ENCODE measurements at regions not wholly inside any gene's neighbourhood (a gene's known extent, or its start where the extent isn't known, plus 50 kb on each side); places are given as distances from the start of the nearest gene placed in this dataset.

DNA sequence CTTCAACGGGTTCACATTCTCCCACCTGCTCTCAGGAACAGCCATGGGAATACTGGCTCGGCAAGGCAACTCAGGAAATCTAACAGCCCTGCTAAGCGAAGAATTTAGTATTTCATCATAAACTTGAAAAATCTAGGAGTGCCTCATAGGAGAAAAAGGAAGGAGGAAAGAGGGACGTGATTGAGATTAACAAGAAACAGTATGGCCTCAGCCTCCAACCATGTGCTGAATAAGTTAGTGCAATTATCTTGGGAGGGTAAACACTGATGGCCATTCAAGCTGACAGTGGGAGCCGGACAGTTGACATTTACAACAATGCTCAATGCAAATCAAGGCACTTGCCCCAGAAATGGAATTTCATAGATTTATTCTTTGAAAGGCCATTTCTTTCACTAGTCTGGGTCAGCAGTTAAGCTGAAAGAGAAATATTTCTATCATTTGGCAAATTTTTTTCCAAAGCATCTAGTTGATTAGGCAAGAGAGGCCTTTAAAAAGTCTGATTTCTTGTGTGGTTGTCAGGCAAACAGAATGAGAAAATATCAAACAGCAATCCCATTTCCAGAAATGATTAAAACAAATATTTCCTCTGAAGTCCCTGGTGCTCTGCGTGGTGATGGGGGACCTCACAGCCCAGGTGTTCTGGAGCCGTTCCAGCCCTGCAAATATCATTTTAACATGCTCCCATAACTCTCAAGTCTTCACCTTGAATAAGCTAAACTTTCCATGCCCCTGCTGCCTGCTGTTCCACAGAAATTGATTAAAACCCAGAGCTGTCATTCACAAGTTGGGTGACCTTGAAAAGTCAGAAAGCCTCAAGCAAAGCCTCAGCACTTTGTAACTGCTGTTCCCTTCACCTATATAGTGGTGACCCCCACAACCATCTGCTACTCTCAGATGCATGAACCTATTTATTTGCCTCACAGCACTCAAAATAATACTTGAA, 121.6 kb downstream of the PHLDA1 start:
- no peak for ATAC-seq

DNA sequence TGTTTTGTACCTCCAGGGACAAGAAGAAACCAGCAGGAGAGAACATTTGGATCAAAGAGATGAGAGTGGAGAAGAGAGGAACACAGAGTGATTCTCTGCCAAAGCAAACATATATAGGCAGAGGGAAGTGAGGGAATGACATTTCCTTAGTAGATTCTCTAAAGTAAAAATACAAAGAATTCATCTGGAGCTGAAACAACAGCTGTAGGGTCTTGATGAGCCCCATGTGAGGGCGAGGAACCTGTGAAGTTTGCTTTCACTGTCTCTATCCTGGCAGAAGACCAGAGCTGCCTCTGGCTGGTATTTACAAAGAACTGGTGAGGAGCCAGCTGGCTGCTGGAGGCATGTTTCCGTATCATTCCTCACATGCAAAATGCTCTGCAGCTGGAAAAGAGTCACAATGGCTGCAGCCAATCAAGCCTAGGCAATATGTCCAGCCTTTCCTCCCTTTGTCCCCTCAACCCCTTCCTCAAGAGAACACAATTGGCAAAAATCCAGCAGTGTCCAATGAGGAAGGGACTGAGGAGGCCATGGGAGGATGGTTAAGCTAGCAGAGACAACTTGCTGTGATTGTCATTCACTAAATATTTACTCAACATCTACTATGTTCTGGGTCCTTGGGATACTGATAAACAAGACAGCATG, 122.5 kb downstream of the PHLDA1 start:
- peak; percentile 78 for ATAC-seq
- no peak for TF ChIP-seq ZC3H10 (CRISPR knock-in tag; IDR thresholded peaks at IDR 0.05)
- TF ChIP-seq ARNTL (CRISPR knock-in tag; IDR thresholded peaks at IDR 0.05; ENCODE audit: borderline replicate concordance, low read depth) = no peak
- TF ChIP-seq TOX (CRISPR knock-in tag; IDR thresholded peaks at IDR 0.05; ENCODE audit: borderline replicate concordance) = no peak
- TF ChIP-seq, protein P1, sequence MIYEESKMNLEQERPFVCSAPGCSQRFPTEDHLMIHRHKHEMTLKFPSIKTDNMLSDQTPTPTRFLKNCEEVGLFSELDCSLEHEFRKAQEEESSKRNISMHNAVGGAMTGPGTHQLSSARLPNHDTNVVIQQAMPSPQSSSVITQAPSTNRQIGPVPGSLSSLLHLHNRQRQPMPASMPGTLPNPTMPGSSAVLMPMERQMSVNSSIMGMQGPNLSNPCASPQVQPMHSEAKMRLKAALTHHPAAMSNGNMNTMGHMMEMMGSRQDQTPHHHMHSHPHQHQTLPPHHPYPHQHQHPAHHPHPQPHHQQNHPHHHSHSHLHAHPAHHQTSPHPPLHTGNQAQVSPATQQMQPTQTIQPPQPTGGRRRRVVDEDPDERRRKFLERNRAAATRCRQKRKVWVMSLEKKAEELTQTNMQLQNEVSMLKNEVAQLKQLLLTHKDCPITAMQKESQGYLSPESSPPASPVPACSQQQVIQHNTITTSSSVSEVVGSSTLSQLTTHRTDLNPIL (CRISPR knock-in tag; IDR thresholded peaks at IDR 0.05; ENCODE audit: low read depth) = no peak
- TF ChIP-seq GLIS3 (CRISPR knock-in tag; IDR thresholded peaks at IDR 0.05) = no peak

More for the DNA sequence above, 121.6 kb downstream of the PHLDA1 start:
- TF ChIP-seq, protein P2, sequence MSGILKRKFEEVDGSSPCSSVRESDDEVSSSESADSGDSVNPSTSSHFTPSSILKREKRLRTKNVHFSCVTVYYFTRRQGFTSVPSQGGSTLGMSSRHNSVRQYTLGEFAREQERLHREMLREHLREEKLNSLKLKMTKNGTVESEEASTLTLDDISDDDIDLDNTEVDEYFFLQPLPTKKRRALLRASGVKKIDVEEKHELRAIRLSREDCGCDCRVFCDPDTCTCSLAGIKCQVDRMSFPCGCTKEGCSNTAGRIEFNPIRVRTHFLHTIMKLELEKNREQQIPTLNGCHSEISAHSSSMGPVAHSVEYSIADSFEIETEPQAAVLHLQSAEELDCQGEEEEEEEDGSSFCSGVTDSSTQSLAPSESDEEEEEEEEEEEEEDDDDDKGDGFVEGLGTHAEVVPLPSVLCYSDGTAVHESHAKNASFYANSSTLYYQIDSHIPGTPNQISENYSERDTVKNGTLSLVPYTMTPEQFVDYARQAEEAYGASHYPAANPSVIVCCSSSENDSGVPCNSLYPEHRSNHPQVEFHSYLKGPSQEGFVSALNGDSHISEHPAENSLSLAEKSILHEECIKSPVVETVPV (CRISPR knock-in tag; IDR thresholded peaks at IDR 0.05) = no peak
- no peak for TF ChIP-seq CSDC2 (CRISPR knock-in tag; IDR thresholded peaks at IDR 0.05)
- TF ChIP-seq ZNF565 (CRISPR knock-in tag; conservative IDR thresholded peaks at IDR 0.05; ENCODE audit: low read depth) = no peak
- TF ChIP-seq, protein P3, sequence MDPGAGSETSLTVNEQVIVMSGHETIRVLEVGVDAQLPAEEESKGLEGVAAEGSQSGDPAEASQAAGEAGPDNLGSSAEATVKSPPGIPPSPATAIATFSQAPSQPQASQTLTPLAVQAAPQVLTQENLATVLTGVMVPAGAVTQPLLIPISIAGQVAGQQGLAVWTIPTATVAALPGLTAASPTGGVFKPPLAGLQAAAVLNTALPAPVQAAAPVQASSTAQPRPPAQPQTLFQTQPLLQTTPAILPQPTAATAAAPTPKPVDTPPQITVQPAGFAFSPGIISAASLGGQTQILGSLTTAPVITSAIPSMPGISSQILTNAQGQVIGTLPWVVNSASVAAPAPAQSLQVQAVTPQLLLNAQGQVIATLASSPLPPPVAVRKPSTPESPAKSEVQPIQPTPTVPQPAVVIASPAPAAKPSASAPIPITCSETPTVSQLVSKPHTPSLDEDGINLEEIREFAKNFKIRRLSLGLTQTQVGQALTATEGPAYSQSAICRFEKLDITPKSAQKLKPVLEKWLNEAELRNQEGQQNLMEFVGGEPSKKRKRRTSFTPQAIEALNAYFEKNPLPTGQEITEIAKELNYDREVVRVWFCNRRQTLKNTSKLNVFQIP (CRISPR knock-in tag; IDR thresholded peaks at IDR 0.05; ENCODE audit: borderline replicate concordance, low read depth) = no peak
- TF ChIP-seq GLIS3 (CRISPR knock-in tag; IDR thresholded peaks at IDR 0.05) = no peak
- TF ChIP-seq ARNTL (CRISPR knock-in tag; IDR thresholded peaks at IDR 0.05; ENCODE audit: borderline replicate concordance, low read depth) = no peak
- no peak for TF ChIP-seq RARB (CRISPR knock-in tag; IDR thresholded peaks at IDR 0.05)
- TF ChIP-seq, protein P4, sequence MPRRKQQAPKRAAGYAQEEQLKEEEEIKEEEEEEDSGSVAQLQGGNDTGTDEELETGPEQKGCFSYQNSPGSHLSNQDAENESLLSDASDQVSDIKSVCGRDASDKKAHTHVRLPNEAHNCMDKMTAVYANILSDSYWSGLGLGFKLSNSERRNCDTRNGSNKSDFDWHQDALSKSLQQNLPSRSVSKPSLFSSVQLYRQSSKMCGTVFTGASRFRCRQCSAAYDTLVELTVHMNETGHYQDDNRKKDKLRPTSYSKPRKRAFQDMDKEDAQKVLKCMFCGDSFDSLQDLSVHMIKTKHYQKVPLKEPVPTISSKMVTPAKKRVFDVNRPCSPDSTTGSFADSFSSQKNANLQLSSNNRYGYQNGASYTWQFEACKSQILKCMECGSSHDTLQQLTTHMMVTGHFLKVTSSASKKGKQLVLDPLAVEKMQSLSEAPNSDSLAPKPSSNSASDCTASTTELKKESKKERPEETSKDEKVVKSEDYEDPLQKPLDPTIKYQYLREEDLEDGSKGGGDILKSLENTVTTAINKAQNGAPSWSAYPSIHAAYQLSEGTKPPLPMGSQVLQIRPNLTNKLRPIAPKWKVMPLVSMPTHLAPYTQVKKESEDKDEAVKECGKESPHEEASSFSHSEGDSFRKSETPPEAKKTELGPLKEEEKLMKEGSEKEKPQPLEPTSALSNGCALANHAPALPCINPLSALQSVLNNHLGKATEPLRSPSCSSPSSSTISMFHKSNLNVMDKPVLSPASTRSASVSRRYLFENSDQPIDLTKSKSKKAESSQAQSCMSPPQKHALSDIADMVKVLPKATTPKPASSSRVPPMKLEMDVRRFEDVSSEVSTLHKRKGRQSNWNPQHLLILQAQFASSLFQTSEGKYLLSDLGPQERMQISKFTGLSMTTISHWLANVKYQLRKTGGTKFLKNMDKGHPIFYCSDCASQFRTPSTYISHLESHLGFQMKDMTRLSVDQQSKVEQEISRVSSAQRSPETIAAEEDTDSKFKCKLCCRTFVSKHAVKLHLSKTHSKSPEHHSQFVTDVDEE (CRISPR knock-in tag; IDR thresholded peaks at IDR 0.05) = no peak

DNA sequence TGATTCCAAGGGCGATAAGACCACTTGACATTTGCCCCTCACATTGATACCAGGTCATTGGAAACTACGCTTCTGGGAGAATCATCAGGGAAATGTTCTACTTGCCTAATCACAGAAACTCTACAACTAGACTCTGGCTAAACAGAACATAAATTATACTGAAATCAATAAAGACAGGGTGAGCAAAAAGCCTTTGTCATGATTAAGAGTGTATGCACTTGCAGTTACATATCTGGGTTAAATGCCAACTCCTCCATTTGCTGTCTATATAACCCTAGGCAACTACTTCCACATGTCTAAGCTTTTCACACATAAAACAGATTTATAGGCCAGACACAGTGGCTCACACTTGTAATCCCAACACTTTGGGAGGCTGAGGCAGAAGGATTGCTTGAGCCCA, 125.7 kb downstream of the PHLDA1 start:
- ATAC-seq = no peak
- no peak for TF ChIP-seq ZFP30 (CRISPR knock-in tag; IDR thresholded peaks at IDR 0.05)
- TF ChIP-seq ARNTL (CRISPR knock-in tag; IDR thresholded peaks at IDR 0.05; ENCODE audit: borderline replicate concordance, low read depth) = no peak
- TF ChIP-seq PPARA (CRISPR knock-in tag; IDR thresholded peaks at IDR 0.05; ENCODE audit: borderline replicate concordance) = no peak
- TF ChIP-seq, protein P4 (CRISPR knock-in tag; IDR thresholded peaks at IDR 0.05) = no peak
- TF ChIP-seq TOX (CRISPR knock-in tag; IDR thresholded peaks at IDR 0.05; ENCODE audit: borderline replicate concordance) = no peak
- no peak for TF ChIP-seq SNAI2 (CRISPR knock-in tag; IDR thresholded peaks at IDR 0.05)
- TF ChIP-seq, protein P5, sequence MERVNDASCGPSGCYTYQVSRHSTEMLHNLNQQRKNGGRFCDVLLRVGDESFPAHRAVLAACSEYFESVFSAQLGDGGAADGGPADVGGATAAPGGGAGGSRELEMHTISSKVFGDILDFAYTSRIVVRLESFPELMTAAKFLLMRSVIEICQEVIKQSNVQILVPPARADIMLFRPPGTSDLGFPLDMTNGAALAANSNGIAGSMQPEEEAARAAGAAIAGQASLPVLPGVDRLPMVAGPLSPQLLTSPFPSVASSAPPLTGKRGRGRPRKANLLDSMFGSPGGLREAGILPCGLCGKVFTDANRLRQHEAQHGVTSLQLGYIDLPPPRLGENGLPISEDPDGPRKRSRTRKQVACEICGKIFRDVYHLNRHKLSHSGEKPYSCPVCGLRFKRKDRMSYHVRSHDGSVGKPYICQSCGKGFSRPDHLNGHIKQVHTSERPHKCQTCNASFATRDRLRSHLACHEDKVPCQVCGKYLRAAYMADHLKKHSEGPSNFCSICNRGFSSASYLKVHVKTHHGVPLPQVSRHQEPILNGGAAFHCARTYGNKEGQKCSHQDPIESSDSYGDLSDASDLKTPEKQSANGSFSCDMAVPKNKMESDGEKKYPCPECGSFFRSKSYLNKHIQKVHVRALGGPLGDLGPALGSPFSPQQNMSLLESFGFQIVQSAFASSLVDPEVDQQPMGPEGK (CRISPR knock-in tag; IDR thresholded peaks at IDR 0.05; ENCODE audit: borderline replicate concordance) = no peak

All from SK-N-SH treated with all-trans-retinoic acid at 6 μM for 48 hours (cell line).